Activated CD4-positive, CD25-positive, alpha-beta regulatory T cell treated with anti-CD3 and anti-CD28 coated beads, Interleukin-2, amount 50 U/mL, for 72 hours (primary cell): ENCODE measurements at regions not wholly inside any gene's neighbourhood (a gene's known extent, or its start where the extent isn't known, plus 50 kb on each side); places are given as distances from the start of the nearest gene placed in this dataset.

Source experiments
- DNase-seq: peaks from one replicate; pipeline ENCODE4 v3.0.0; 2021

- no peak for DNase-seq
Observed at GRCh38 chr7:21160401-21160800, 267.5 kb upstream of the SP4 start.

- no peak for DNase-seq
Observed at GRCh38 chr7:21167942-21168341, 259.9 kb upstream of the SP4 start.

GRCh38 chr7:21169667-21170580, 258.0 kb upstream of the SP4 start:
- no peak for DNase-seq

GRCh38 chr7:21172800-21173199, 255.1 kb upstream of the SP4 start:
- DNase-seq, result no peak

- DNase-seq, result no peak
Observed at GRCh38 chr7:21173436-21173835, 254.4 kb upstream of the SP4 start.

- DNase-seq, result no peak
Observed at GRCh38 chr7:21175714-21176113, 252.2 kb upstream of the SP4 start.

- no peak for DNase-seq
Observed at GRCh38 chr7:21184942-21185652, 242.8 kb upstream of the SP4 start.

GRCh38 chr7:21185653-21186265, 242.1 kb upstream of the SP4 start:
- DNase-seq, result no peak

GRCh38 chr7:21191321-21192073, 236.4 kb upstream of the SP4 start:
- DNase-seq, result no peak

- no peak for DNase-seq
Observed at GRCh38 chr7:21192657-21193056, 235.2 kb upstream of the SP4 start.

- no peak for DNase-seq
Observed at GRCh38 chr7:21193895-21194294, 234.0 kb upstream of the SP4 start.

GRCh38 chr7:21194936-21195335, 232.9 kb upstream of the SP4 start:
- DNase-seq, result no peak

GRCh38 chr7:21198921-21199320, 229.0 kb upstream of the SP4 start:
- no peak for DNase-seq

GRCh38 chr7:21200503-21200902, 227.4 kb upstream of the SP4 start:
- DNase-seq, result no peak

- no peak for DNase-seq
Observed at GRCh38 chr7:21214657-21215056, 213.2 kb upstream of the SP4 start.

GRCh38 chr7:21215307-21215706, 212.6 kb upstream of the SP4 start:
- no peak for DNase-seq

- no peak for DNase-seq
Observed at GRCh38 chr7:21217365-21217764, 210.5 kb upstream of the SP4 start.

GRCh38 chr7:21218155-21218554, 209.7 kb upstream of the SP4 start:
- DNase-seq, result no peak

- DNase-seq, result no peak
Observed at GRCh38 chr7:21221130-21221529, 206.8 kb upstream of the SP4 start.

- DNase-seq, result no peak
Observed at GRCh38 chr7:21238400-21239116, 189.3 kb upstream of the SP4 start.

- no peak for DNase-seq
Observed at GRCh38 chr7:21243265-21243664, 184.6 kb upstream of the SP4 start.

- no peak for DNase-seq
Observed at GRCh38 chr7:21251151-21251800, 176.6 kb upstream of the SP4 start.
